Activated CD4-positive, alpha-beta T cell treated with anti-CD3 and anti-CD28 coated beads, Interleukin-2, amount 50 U/mL, for 24 hours (primary cell): ENCODE measurements at regions not wholly inside any gene's neighbourhood (a gene's known extent, or its start where the extent isn't known, plus 50 kb on each side); places are given as distances from the start of the nearest gene placed in this dataset.
"Not testable (repeated sequence)": the region's sequence is repeated elsewhere in the genome, so short reads cannot be mapped to it uniquely, and the experiment has no call there.

ENCODE experiments used
- DNase-seq, 2 donors: peaks; one replicate each; pipeline ENCODE4 v3.0.0-alpha.2; 2020; ENCODE audit warnings: low read depth in 1 of 2, low spot score in 1 of 2

DNA sequence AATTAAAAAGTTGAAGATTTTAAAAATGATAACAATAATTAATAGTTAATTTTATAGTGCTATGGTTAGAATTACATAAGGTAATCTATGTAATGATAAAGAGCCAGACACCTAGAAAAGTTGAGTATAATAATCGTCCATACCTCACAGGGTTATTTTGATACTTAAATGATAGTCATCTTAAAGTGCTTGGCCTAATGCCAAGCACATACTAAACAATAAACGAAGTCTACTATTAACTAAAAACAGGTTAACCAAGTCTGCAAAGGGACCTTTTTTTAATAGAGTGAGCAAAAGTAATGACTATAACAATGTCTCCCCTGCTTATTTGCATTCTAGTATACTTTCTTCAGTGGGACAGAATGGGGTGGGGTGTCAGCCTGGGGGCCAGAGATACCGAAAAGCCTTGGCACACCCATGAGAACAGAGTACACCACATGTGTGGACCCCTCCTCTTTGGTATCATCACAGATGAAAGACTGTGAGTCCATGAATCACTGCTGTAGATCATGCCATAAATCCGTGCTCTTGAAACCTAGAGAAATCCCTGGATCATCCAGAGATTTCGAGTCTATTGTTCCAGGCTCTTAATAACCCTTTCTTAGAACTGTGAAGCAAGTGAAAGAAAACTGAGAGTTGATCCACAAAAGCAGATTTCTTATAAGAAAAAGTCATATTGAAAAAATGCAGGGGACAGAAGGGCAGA lies 249.5 kb downstream of the PRELID2 start:
- DNase-seq: no peak

DNA sequence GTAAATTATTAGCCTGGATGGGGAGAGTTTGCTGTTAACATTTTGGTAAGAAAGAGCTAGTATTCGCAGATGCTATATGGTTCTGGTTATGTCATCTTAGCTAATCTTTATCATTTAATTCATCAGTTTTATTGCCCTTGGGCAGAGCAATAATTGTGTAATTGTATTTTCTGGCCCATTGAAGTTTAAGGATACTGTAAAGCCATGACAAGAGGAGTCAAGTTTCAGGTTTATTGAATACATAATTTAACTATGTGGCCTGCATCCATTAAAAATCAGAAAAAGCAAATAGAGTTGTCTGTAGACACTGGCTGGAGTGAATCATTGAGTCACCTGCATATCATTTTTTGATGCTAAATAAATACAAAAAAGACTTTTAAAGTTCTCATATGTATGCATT lies 255.8 kb downstream of the PRELID2 start:
- no peak for DNase-seq

DNA sequence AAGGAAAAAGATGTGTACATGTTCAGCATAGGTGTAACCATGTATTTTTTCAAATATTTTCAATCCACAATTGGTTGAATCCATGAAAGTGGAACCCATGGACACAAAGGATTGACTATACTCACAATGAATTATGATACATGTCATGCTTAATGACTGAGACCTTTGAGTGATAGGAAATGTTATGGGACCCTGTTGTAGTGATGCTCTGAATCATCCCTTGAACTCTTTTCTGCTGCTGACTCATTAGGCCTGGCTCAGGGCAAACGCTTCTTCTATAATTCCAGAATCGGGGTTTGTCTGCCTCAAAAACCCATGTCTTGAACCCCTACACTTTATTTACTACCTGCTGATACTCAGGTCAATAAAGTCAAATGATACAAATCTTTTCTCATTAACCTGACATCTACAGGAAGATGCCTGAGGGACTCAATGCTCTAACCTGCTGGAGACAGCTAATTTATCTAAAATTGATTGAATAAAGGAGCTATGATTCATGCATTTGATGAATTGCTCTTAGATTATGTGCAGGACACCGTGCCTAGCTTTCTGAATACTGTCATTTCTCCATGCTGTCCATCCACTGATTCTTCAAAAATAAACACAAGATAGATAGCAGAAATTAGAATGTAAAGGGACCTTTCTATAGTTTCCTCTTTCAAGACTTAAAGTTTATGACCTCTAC lies 260.1 kb downstream of the PRELID2 start:
- no peak for DNase-seq

DNA sequence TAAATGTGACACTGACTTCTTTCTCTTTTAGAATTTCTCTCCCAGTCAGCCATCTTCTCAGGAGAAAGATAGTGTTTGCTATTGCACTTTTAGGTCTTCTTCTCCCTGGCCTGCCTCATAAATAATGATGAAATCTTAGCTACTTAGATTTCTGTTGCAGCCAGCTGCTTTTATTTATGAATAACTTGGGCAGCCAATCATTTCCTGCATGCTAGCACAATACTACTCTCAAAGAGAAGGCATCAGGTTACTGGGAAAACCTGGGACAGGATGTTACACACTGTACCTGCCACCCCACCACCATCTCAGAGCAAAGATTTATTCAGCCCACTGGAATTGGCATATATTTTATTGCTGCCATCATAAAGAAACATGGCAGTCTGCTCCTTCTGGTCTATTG lies 266.6 kb downstream of the PRELID2 start:
- DNase-seq: no peak

DNA sequence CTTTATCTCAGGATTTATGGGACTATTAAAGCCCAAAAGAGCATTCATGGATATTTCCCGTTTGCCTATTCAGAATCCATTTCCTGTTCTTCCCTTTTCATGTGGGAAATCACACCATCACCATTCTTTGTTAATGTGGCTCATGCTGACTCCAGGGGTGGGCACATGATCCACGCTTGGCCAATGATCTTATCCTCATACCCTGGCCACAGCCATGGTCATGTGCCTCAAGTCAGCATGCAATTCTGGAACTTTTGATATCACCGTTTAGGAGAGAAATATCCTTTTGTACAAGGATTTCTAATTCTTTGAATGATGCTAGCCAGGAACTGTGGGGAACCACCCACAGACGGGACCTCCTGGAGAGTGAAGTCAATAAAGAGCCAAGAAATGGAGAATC lies 272.2 kb downstream of the PRELID2 start:
- no peak for DNase-seq

DNA sequence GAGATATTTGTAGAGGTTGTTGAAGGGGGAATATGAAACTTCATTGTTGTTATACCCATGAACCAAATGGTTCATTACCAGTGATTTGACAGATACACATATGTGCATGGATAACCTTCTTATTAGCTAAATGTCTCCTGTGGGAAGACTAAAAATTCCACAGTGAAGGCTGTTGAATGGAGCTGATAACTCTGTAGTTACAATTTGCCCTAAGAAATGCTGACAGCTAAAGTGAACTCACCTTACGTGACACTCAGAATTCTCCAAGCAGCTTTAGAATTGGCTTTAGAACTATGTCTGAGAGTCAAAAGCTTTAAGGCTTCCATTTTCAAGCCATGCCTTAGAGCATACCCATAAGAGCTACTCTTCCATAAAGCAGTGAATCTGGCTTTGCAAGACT lies 276.9 kb downstream of the PRELID2 start:
- no peak for DNase-seq

DNA sequence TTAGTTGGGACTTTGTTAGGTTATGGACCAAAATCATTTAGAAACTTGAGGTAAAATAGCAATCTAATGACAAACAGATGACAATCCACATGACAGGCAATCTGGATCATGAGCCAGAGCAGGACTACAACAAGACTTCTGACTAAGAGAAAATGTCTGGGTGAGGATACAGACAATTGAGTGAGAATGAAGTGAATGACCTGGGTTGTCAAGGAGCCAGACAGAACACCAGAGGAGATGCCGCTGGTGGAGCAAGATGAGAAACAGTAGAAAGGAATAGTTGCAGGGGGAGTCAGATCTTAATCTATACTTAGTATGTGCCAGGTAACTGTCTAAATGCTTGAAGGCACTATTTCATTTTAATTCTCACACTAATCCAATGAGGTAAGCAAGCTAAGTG lies 277.8 kb downstream of the PRELID2 start:
- DNase-seq: no peak

DNA sequence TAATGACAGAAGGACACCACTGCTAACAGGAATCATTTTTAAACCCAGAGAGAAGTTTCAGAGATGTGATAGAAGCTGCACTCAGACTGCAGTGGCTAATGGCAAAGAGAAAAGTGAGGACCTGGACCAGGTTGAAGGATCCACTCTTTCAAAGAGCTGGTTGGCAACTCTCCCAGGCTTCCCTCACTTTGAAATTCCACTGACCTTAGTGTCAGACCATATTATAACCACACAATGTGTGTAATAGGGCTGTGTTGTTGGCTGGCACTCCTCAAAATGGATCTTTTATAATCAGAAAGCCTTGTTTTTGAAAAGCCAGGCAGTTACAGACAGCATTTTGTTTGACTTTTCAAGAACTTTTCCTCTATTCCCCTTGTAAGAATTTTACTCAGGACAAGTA lies 280.7 kb downstream of the PRELID2 start:
- no peak for DNase-seq

DNA sequence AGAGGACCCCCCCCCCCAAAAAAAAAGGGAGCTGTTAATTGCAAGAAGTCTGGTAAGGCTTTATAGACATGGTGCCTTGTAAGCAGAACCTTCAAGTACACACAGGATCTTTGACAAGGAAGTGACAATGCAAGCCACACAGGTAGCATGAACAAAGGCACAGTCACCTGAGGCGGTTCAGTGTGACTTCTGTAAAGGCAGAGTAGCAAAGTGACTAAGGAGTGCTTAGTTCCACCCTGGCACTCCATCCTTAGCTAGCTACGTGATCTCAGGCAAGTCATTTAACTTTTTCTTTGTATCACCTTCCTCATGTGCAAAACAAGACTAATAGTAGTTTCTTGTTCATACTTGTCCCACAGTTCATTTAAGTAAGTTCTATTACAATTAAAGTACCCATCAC lies 282.0 kb downstream of the PRELID2 start:
- no peak for DNase-seq

DNA sequence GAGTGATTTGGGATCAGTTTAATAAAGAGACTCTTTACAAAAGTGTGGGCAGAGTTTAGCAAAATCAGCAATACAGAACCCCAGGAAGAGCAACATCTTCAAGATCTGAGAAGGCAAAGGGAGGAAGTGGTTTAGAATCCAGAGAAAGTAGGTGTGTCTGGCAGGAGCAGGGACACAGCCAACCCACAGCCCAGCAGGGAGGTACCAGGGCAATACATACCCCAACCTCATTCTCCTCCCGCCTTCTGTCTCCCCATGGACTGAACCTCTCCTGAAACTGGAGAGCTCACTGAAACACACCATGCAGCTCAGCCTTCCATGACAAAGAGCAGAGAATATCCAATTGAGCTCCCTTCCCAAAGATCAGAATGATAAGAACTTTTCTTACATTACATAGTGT lies 283.4 kb downstream of the PRELID2 start:
- DNase-seq: no peak

DNA sequence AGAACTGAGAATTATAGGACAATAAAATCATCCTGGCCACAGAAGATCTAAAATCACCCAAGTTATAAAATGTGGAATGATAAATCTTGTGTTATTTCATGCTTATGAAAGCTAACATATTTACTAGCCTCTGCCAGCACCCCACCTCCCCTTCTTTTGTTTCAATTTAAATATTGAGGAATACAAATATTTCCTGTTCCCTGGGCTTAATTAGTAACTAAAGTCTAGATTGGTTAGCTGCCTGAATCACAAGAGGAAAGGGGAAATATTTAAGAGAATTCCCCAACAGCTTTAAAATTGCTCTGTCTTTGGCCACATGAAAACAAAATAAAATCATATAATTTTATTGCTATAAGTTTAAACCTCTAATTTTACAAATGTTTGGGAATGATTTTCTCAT lies 287.0 kb downstream of the PRELID2 start:
- DNase-seq: no peak

DNA sequence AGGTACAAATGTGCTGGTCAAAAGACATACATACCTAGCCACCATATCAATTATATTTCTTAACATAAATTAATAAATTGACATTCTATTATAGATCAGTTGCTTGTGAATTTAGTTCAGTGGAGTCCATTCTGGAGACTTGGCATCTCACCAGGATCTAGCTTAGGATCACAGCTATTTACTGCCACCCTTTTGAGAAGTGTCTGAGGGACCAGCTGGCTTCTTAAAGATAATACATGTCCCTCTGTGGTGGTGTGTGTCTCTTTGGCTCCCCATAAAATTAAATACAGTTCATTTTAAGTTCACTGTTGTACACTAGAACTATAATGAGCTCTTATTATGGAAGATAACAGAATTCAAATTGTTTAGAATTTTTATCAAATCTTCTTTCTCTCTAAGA lies 290.7 kb downstream of the PRELID2 start:
- no peak for DNase-seq

DNA sequence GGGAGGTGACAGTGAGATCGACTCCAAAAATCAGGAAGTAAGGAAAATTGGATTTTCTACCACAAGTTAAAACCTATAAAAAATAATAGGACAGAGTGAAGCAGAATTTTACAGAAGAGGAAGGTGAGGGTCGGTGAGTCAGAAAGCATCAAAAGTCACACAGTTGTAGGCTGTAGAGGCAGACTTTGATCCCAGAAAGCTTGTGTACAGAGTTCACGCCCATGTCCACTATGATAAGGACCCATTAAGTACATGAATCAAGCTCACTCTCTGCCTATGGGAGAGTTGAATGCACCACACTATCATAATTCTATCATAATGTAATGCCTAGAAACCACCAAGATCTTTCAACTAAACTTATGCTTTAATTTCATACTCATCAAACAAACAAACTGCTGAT lies 291.2 kb downstream of the PRELID2 start:
- DNase-seq: no peak

DNA sequence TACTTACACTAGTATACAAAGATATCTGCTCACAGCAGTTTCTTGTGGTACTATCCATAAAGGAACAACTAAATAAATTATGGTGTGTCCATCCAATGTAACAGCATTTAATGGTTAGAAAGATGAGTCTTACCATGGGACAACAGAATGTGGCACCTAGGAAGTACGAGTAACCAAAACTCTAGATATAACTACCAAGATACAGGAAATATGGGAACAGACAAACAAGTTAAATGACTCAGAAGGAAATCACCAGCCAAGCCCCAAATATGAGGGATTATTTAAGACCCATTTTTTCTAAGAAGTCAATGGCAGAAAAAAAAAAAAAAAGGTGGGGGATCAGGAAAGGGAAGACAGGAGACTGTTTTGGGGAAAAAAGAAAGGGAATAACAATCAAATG lies 294.8 kb downstream of the PRELID2 start:
- no peak for DNase-seq

DNA sequence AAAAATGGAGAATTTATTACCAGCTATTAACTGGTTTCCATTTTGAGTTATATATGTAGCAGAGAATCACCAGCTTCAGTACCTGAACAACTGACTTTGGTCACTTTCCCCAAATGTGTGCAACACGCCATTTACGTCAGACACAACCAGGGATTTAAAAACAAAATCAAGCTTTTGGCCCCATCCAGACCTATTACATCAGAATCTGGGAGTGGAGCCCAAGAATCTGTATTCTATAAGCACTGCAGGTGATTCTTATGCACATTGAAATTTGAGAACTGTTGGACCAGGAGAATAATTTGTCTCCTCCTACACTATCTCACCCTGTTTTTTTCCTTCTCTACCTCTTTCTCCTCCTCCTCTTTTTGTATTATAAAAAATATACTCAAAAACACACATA lies 295.9 kb downstream of the PRELID2 start:
- DNase-seq: no peak

DNA sequence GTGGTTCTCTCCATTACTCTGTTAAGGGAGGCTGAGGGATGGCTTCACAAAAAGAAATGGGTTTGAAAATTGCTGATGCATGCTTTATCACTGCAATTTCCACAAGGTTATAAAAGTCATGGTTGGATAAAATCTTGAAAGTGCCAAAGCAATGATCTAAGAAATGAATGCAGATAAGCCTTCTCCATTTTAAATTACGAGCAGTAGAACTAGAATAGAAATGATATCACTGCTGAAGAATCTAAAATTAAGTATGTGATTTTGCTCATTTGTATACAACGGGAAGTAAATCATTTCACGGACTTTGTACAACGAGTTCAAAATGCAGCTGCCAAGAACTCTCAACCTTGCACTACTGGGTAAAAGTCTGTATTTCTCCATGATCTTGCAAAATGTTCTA lies 299.0 kb downstream of the PRELID2 start:
- no peak for DNase-seq

DNA sequence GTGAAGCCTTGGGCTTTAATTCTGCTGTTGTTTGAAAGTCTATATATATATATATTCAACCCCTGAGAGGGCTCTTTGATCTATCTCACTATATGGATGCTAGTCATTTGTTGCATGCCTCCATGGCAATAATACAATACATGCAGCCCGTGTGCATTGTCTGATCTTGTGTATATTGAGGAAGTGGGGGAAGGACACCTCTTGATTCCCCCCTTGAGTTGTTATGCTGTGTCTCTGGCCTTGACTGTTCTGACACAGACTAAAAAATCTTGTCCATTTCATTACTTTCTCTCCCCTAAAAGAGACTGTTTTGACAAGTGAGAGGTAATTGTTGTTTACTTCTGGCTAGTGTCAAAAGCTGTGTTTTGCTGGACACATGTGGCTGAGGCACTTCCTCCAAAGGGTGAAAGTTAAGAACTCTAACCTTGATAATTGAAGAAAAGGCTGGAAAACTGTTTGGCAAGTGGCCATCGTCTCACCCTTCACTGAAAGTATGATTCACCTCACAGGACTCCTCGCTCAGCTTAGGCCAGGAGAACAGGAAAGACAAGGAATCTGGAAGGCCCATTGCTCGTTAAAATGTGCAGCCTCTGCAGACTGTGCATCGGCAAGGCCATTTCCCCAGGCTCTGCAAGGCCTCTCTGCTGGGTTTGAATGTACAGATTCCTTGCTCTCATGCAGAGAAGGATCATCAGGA lies 304.0 kb downstream of the PRELID2 start:
- no peak for DNase-seq

DNA sequence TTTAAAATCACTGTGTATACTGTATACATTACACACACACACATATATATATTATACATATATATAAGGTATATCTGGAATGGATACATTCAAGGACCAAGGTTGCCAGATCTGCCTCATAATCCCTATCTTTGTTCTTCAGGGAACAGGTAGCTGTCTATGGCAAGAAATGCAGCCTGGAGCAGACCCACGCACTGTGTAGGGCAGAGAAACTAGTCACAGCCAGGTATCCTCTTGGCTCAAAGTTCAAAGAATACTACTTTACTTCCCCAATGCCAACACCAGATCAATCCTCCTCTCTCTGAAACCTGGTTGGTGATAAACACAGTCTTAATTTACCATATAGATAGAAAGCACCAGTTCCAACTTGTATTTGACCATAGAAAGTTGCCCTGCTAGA lies 313.6 kb downstream of the PRELID2 start:
- DNase-seq: no peak

DNA sequence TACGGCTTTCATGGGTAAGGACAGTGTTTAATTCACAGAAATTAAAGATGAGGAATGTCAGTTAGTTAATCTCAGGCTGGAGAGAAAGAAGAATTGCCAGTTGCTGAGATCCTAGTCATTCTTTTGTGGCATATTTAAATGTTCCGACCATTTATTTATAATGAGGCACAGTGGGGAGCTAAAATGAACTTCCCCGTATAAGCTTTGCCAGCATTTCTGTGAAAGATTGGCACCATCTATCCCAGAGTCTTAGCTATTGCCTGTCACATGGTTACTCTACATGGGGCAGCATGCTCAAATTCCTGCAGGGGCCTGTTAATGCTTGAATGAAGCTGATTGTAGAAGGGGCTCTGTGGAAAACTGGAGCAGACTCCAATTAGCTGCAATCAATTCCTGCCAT lies 314.1 kb downstream of the PRELID2 start:
- DNase-seq: no peak

DNA sequence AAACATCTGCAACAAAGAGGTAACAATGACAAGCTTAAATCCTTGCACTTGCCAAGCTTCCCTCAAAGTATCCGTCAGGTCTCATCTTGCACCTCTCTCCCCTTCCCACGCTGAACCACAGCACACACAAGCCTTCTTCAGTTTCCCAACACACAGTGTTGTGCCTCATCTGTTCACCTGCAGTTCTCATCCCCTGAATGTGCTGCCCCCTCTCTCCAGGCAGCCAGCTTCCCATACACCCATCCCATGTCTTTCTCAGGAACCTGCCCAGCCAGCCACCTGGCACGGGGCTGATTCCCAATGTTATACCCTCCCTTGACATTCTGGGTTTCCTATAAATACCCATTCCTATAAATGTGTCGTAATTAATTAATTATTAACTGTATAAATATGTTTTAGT lies 314.8 kb downstream of the PRELID2 start:
- no peak for DNase-seq

DNA sequence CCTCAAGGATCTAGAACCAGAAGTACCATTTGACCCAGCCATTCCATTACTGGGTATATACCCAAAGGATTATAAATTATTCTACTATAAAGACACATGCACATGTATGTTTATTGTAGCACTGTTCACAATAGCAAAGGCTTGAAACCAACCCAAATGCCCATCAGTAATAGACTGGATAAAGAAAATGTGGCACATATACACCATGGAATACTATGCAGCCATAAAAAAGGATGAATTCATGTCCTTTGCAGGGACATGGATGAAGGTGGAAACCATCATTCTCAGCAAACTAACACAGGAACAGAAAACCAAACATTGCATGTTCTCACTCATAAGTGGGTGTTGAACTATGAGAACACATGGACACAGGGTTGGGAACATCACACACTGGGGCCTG lies 317.6 kb downstream of the PRELID2 start:
- not testable (repeated sequence) for DNase-seq

DNA sequence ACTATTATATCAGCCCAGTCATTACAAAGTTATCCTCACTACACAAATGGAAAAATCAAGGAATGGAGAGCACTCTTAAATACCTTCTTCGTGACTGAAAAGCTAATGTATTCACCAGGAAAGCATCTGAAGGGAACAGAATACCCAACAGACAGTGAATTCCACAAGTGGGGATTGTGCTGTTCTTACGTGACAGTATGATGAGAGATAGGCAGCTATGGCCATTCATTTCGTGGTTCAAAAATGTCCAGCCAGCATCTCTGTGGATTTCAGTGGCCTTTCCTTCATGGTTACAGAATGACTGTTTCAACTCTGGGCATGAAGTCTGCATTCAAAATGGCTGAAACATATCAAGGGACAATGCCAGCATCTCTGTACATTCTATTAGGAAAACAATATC lies 323.8 kb downstream of the PRELID2 start:
- no peak for DNase-seq

DNA sequence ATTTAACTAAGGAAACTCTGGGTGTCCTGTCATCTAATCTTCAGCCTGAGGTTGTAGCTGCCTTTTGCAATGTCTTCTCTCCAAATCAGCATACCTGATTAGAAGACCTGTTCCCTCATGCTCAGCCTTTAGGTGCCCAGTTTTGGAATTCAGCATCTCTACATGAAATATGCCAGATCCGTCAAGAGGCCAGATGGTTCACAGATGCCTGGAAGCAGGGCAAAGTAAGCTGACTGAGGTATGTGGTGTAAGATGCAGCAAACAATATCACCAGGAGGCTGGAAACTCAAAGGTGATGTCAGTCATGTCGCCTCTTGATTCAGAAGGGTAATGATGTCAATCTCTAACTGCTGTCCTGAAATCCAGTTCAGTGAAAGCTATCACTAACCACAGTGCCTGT lies 324.4 kb downstream of the PRELID2 start:
- no peak for DNase-seq
